ENCODE measurements at regions not wholly inside any gene's neighbourhood (a gene's known extent, or its start where the extent isn't known, plus 50 kb on each side); places are given as distances from the start of the nearest gene placed in this dataset.

GRCh38 chr15:100703032-100703578, 100.7 kb downstream of the ASB7 start:
- Mint-ChIP-seq H3K27ac (no peak overlapping the region), H3K4me1 (no peaks in the 10 kb centered on the region), H3K27me3 (peaks cover 12% of the 10 kb centered on the region), H3K36me3 (ENCODE audit: low read depth) (no peaks in the 10 kb centered on the region), H3K4me3 (no peak overlapping the region), H3K9me3 (peaks cover 3% of the 10 kb centered on the region)
- TF ChIP-seq CTCF (IDR thresholded peaks at IDR 0.05) = no peak
- intact Hi-C loops (cut with micrococcal nuclease) = no loop called here
- DNase-seq (no peak), ATAC-seq (ENCODE audit: low read depth) (no peak)
- CTCF ChIA-PET = no interaction called here
- POLR2A ChIA-PET = no interaction called here

- CTCF ChIA-PET = no interaction called here
- intact Hi-C loops (cut with micrococcal nuclease) = no loop called here
- no peaks in the 10 kb centered on the region for H3K4me1 Mint-ChIP-seq
- DNase-seq (no peak), ATAC-seq (ENCODE audit: low read depth) (no peak)
- peaks cover 3% of the 10 kb centered on the region for H3K9me3 Mint-ChIP-seq
- no peak overlapping the region for H3K27ac Mint-ChIP-seq
- H3K36me3 Mint-ChIP-seq (ENCODE audit: low read depth) = no peaks in the 10 kb centered on the region
- TF ChIP-seq CTCF (IDR thresholded peaks at IDR 0.05) = no peak
- POLR2A ChIA-PET = no interaction called here
- no peak overlapping the region for H3K4me3 Mint-ChIP-seq
- H3K27me3 Mint-ChIP-seq = peaks cover 12% of the 10 kb centered on the region
Measured at GRCh38 chr15:100703671-100704070, 101.3 kb downstream of the ASB7 start.

GRCh38 chr15:100704281-100705055, 102.1 kb downstream of the ASB7 start:
- Mint-ChIP-seq H3K27ac (no peak overlapping the region), H3K4me3 (no peak overlapping the region), H3K36me3 (ENCODE audit: low read depth) (no peaks in the 10 kb centered on the region), H3K4me1 (no peaks in the 10 kb centered on the region), H3K9me3 (peaks cover 3% of the 10 kb centered on the region), H3K27me3 (peaks cover 12% of the 10 kb centered on the region)
- TF ChIP-seq CTCF (IDR thresholded peaks at IDR 0.05) = no peak
- DNase-seq (no peak), ATAC-seq (ENCODE audit: low read depth) (no peak)
- POLR2A ChIA-PET = no interaction called here
- intact Hi-C loops (cut with micrococcal nuclease) = no loop called here
- CTCF ChIA-PET = no interaction called here

GRCh38 chr15:100705065-100705464, 102.7 kb downstream of the ASB7 start:
- Mint-ChIP-seq H3K9me3 (peaks cover 3% of the 10 kb centered on the region), H3K36me3 (ENCODE audit: low read depth) (no peaks in the 10 kb centered on the region), H3K4me1 (no peaks in the 10 kb centered on the region), H3K27ac (no peak overlapping the region), H3K4me3 (no peak overlapping the region), H3K27me3 (peaks cover 12% of the 10 kb centered on the region)
- no peak for DNase-seq
- intact Hi-C loops (cut with micrococcal nuclease) = no loop called here
- CTCF ChIA-PET = no interaction called here
- no peak for TF ChIP-seq CTCF (IDR thresholded peaks at IDR 0.05)
- ATAC-seq (ENCODE audit: low read depth) = no peak
- POLR2A ChIA-PET = no interaction called here

GRCh38 chr15:100705841-100706240, 103.5 kb downstream of the ASB7 start:
- H3K9me3 Mint-ChIP-seq = peaks cover 3% of the 10 kb centered on the region
- H3K4me1 Mint-ChIP-seq = no peaks in the 10 kb centered on the region
- ATAC-seq (ENCODE audit: low read depth) = no peak
- peaks cover 12% of the 10 kb centered on the region for H3K27me3 Mint-ChIP-seq
- intact Hi-C loops (cut with micrococcal nuclease) = no loop called here
- H3K27ac Mint-ChIP-seq = no peak overlapping the region
- H3K36me3 Mint-ChIP-seq (ENCODE audit: low read depth) = no peaks in the 10 kb centered on the region
- no peak overlapping the region for H3K4me3 Mint-ChIP-seq
- CTCF ChIA-PET = no interaction called here
- no peak for TF ChIP-seq CTCF (IDR thresholded peaks at IDR 0.05)
- POLR2A ChIA-PET = no interaction called here
- no peak for DNase-seq
